Central memory CD8-positive, alpha-beta T cell (primary cell): ENCODE measurements at regions not wholly inside any gene's neighbourhood (a gene's known extent, or its start where the extent isn't known, plus 50 kb on each side); places are given as distances from the start of the nearest gene placed in this dataset.

ENCODE experiments used
- ATAC-seq: fragments of 150-1000 bp; cut with Tn5 transposase; replicated peaks from 2 replicates; pipeline ENCODE4 v1.10.0; 2022; ENCODE audit warnings: mild to moderate bottlenecking, moderate FRiP score, moderate number of reproducible peaks; ENCODE audit not compliant: poor library complexity, severe bottlenecking; ENCODE audit errors: extremely low read depth
- DNase-seq, 2 donors: peaks; one replicate each; pipeline ENCODE4 v3.0.0; 2021; ENCODE audit warnings: low spot score in 2 of 2
- H3K27ac Mint-ChIP-seq: one replicate; pipeline ENCODE4 v1.8.0; 2022; ENCODE audit warnings: low read depth, mild to moderate bottlenecking, moderate library complexity, mixed read lengths
- H3K27me3 Mint-ChIP-seq: one replicate; pipeline ENCODE4 v1.8.0; 2022; ENCODE audit warnings: mixed read lengths
- H3K36me3 Mint-ChIP-seq: one replicate; pipeline ENCODE4 v1.8.0; 2022; ENCODE audit warnings: mild to moderate bottlenecking, moderate library complexity, mixed read lengths; ENCODE audit not compliant: insufficient read depth
- H3K4me1 Mint-ChIP-seq: one replicate; pipeline ENCODE4 v1.8.0; 2022; ENCODE audit warnings: mixed read lengths
- H3K4me3 Mint-ChIP-seq: one replicate; pipeline ENCODE4 v1.8.0; 2022; ENCODE audit warnings: mild to moderate bottlenecking, moderate library complexity, mixed read lengths
- H3K9me3 Mint-ChIP-seq: one replicate; pipeline ENCODE4 v1.8.0; 2022; ENCODE audit warnings: mixed read lengths

DNA sequence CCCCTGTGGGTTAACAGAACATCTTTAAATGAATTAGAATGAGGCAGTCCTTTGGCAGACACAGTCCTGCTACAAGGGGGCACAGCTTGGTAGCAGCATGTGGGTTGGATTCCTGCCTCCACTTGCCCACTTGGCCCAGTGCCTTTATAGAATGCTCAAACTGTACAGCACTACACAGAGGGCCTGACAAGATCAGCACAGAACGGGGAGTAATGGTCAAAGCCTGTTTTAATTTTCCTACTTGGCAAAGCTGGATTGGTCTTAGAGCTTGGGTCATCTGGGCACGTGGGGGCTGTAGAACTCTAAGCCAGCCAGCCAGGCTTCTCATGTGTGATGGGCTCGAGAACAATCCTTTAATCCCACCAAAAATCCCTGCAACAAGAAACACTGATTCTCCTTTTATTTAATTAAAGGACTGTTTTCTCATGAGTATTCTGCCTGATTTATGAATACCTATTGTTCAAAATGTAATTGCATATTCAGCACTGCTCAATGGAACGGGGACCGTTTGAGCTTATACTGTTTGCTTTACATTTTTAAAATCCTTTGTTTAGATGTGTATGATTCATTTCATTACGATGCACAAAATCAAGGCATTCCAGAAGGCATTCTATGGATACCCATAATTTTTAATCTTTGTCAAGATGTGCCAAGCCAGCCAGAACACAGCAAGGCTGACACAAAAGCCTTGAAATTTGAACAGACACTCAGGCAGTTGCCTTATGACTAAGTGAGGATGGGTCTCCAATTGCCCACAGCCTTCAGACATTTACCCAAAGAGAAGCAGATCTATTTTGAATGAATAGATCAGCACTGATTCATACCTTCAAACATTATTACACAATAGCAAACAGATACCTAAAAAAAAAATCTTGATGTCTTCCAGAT lies 249.3 kb upstream of the TGFBR2 start:
- ATAC-seq (no peak), DNase-seq (no peak)
- peaks cover 33% of the 10 kb centered on the region for H3K4me1 Mint-ChIP-seq
- no peak overlapping the region for H3K4me3 Mint-ChIP-seq
- H3K36me3 Mint-ChIP-seq, result peaks cover 6% of the 10 kb centered on the region
- no peaks in the 10 kb centered on the region for H3K27me3 Mint-ChIP-seq
- H3K27ac Mint-ChIP-seq, result no peak overlapping the region
- no peaks in the 10 kb centered on the region for H3K9me3 Mint-ChIP-seq

DNA sequence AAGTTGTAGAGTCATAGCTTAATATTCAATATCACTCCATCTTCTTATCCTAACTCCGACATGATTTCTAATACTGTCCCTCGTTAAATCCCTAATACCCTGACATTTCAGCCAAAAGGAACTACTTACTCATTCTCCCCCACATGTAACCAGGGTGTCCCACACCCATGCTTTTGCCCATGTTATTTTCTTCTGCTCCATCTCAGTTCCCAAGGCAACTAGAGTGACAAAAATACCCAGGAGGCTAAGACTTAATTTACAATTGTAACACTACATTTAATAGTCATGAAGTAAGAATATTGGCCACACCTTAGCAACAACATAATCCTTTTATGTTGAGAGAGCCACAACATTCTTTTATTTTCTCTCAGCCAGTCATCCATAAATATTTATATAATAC lies 248.5 kb upstream of the TGFBR2 start:
- no peak for DNase-seq
- Mint-ChIP-seq H3K4me3 (no peak overlapping the region), H3K27ac (no peak overlapping the region), H3K4me1 (peaks cover 25% of the 10 kb centered on the region), H3K27me3 (no peaks in the 10 kb centered on the region), H3K36me3 (peaks cover 6% of the 10 kb centered on the region), H3K9me3 (no peaks in the 10 kb centered on the region)
- no peak for ATAC-seq

DNA sequence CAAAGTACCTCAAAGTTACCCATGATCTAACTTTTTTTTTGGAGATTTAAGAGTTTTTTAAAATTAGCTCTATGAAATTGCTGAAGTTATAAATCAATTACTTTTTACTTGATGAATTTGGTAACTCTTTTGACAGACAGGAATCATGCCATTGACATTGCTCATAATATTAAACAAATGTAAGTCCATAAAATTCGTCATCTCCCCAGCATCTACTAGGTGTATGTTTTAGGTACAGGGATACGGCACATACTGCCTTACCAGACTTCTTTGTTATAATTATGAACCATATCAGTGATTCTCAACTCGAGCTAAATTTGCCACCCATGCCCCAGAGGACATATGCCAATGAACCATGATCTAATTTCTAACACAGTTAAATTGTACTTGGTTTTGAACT lies 247.5 kb upstream of the TGFBR2 start:
- no peak overlapping the region for H3K4me3 Mint-ChIP-seq
- no peak overlapping the region for H3K27ac Mint-ChIP-seq
- peaks cover 5% of the 10 kb centered on the region for H3K36me3 Mint-ChIP-seq
- no peak for DNase-seq
- no peaks in the 10 kb centered on the region for H3K27me3 Mint-ChIP-seq
- H3K9me3 Mint-ChIP-seq, result no peaks in the 10 kb centered on the region
- no peak for ATAC-seq
- H3K4me1 Mint-ChIP-seq, result peaks cover 18% of the 10 kb centered on the region

DNA sequence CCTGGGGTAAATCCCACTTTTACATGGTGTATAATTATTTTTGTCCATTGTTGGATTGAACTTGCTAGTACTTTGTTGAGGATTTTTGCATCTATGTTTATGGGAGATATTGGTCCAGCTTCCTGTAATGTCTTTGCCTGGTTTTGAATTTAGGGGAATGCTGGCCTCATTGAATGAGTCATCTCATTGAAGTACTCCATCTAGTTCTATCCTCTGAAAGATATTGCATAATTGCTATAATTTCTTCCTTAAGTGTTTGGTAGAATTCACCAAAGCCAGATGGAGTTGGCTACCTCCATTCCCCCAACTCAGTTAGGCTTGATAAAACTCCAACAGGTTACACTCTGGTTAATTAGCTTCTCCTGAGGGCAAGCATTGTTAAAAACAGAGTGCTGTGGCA lies 237.4 kb upstream of the TGFBR2 start:
- ATAC-seq (no peak), DNase-seq (no peak)
- no peak overlapping the region for H3K4me3 Mint-ChIP-seq
- H3K4me1 Mint-ChIP-seq, result no peaks in the 10 kb centered on the region
- H3K27ac Mint-ChIP-seq, result no peak overlapping the region
- H3K9me3 Mint-ChIP-seq, result no peaks in the 10 kb centered on the region
- H3K36me3 Mint-ChIP-seq, result no peaks in the 10 kb centered on the region
- H3K27me3 Mint-ChIP-seq, result peaks cover 17% of the 10 kb centered on the region

DNA sequence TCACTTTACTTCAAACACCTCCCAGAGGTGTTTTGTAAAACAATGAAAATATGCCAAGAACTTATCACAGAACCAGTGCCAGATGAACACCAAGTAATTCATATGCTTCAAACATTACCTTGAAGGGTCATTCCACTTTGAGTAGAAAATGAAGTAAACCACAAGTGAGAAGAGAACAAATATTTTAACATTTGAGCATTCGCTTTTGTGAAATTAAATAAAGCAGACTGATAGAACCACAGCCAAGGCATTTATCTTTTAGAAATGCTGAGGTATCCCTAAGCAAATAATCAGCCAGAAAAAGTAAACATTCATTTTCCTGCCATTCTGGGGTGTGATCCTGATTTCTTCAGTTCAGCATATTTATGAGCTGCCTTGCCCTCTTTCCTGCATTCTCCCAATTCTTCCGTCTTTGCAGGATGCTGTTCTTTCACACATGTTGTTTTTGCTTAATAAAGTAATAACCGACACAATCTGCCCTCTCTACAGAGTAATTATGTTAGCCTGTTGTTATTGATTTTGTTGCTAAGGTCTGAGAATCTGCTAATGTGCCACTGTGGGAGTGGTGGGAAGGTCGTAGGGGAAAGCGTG lies 235.6 kb upstream of the TGFBR2 start:
- no peaks in the 10 kb centered on the region for H3K36me3 Mint-ChIP-seq
- H3K4me3 Mint-ChIP-seq, result no peak overlapping the region
- H3K4me1 Mint-ChIP-seq, result no peaks in the 10 kb centered on the region
- ATAC-seq, result no peak
- H3K27ac Mint-ChIP-seq, result no peak overlapping the region
- H3K9me3 Mint-ChIP-seq, result no peaks in the 10 kb centered on the region
- peaks cover 17% of the 10 kb centered on the region for H3K27me3 Mint-ChIP-seq
- DNase-seq, result no peak

DNA sequence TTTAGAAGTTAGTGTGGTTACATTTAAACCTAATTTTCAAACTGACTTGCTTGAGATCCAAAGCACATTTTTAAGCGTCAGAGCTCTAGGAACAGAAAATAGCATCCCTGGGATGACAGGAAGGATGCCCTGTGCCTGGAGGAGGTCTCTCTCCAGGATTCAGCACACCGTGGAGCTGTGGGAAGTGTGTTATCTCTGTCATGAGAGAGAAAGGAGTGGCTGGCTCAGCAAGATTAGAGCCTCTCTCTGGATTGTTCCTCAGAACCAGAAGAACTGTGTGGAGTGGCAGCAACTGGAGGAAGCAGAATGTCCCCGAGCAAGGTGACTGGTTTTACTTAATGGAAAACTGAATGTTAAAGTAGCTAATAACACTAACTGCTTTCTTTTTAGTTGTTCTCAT lies 233.6 kb upstream of the TGFBR2 start:
- Mint-ChIP-seq H3K4me3 (no peak overlapping the region), H3K4me1 (no peaks in the 10 kb centered on the region), H3K9me3 (no peaks in the 10 kb centered on the region), H3K27me3 (peaks cover 17% of the 10 kb centered on the region), H3K27ac (no peak overlapping the region), H3K36me3 (no peaks in the 10 kb centered on the region)
- ATAC-seq (no peak), DNase-seq (no peak)

DNA sequence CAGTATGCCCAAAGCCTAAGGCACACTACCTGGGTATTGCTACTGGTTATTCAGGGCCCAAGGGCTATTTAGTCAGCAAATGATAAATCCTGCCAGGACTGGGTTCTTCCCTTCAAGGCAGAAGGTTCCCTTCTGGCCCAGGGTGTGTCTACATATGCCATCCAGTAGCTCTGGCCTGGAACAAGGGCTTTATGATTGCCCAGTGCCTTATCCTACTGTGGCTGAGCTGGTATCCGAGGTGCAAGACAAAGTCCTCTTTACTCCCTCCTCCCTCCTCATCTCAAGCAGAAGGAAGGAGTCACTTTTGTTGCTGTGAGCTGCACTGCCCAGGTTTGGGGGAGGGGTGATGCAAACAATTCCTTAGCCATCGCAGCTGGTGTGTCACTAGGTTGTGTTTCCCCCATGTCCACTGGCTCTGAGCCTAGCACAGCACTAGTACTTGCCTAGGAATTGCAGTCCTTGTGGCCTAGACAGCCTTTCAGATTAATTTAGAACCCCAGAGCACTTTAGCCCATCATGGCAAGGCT lies 221.8 kb upstream of the TGFBR2 start:
- H3K36me3 Mint-ChIP-seq, result no peaks in the 10 kb centered on the region
- no peaks in the 10 kb centered on the region for H3K27me3 Mint-ChIP-seq
- H3K4me3 Mint-ChIP-seq, result no peak overlapping the region
- H3K4me1 Mint-ChIP-seq, result no peaks in the 10 kb centered on the region
- ATAC-seq, result no peak
- H3K27ac Mint-ChIP-seq, result no peak overlapping the region
- no peak for DNase-seq
- no peaks in the 10 kb centered on the region for H3K9me3 Mint-ChIP-seq

DNA sequence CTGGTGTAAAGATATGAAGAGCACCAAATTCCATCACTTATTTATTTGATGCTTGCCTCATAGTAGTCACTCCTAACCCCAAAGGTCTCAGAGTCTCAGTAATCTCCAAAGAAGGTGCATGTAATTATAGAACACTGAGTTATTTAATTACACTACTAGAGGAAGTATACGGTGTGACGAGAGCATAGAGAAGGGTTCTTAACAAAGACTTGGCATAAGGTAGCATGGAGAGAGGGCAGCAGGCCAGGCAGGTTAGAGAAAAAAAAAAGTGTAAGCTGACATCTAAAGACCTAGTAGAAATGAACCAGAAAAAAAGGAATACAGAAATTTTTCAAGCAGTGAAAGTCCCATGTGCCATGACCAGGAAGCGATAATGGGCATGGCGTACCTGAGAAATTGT lies 213.3 kb upstream of the TGFBR2 start:
- H3K9me3 Mint-ChIP-seq, result no peaks in the 10 kb centered on the region
- DNase-seq, result no peak
- no peak overlapping the region for H3K4me3 Mint-ChIP-seq
- H3K36me3 Mint-ChIP-seq, result no peaks in the 10 kb centered on the region
- no peaks in the 10 kb centered on the region for H3K4me1 Mint-ChIP-seq
- H3K27me3 Mint-ChIP-seq, result no peaks in the 10 kb centered on the region
- ATAC-seq, result no peak
- H3K27ac Mint-ChIP-seq, result no peak overlapping the region

DNA sequence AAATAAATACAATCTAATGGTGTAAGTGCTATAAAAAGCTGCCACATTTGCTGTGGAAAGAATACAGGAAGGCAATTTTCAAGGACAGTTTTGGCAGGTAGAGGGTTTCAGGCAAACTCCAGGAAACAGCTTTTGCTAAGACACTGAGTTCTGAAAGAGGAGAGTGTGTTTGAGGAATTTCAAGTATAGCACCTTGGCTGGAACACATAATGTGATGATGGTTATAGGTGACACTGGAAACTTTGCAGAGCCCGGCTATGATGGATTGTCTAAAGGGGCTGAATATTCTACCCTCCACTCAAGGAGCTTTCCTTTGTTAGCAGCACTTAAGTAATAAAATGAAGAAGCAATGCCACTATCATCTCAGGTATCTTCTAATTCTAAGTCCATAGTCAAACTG lies 209.4 kb upstream of the TGFBR2 start:
- Mint-ChIP-seq H3K9me3 (no peaks in the 10 kb centered on the region), H3K27me3 (no peaks in the 10 kb centered on the region), H3K4me1 (peaks cover 6% of the 10 kb centered on the region), H3K36me3 (no peaks in the 10 kb centered on the region), H3K4me3 (no peak overlapping the region), H3K27ac (no peak overlapping the region)
- ATAC-seq (no peak), DNase-seq (no peak)

DNA sequence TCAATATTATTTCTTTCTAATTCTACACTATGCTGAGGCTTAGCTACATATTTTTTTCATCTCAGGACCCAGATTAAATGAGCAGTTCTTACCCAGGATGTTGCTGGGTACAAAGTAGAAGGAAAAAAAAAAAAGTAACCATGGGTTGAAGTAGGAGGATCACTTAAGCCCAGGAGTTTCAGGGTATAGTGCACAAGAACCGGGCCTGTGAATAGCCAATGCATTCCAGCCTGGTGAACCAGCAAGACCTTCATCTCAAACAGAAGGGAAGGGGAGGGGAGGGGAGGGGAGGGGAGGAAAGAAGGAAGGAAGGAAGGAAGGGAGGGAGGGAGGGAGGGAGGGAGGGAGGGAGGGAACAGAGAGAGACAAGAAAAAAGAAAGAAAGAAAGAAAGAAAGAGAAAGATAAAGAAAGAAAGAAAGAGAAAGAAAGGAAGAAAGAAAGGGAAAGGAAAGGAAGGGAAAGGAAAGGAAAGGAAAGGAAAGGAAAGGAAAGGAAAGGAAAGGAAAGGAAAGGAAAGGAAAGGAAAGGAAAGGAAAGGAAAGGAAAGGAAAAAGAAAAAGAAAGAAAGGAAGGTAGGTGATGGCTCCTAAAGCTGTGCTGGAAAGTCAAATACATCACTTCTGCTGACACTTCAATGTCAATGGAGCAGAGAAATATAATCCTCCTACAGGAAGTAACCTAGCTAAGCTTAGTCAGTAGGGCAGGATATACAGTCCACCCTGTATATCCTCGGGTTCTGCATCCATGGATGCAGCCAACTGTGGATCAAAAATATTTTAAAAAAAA lies 206.8 kb upstream of the TGFBR2 start:
- H3K27me3 Mint-ChIP-seq, result no peaks in the 10 kb centered on the region
- no peaks in the 10 kb centered on the region for H3K9me3 Mint-ChIP-seq
- no peak overlapping the region for H3K27ac Mint-ChIP-seq
- no peak overlapping the region for H3K4me3 Mint-ChIP-seq
- ATAC-seq (no peak), DNase-seq (no peak)
- H3K36me3 Mint-ChIP-seq, result no peaks in the 10 kb centered on the region
- H3K4me1 Mint-ChIP-seq, result peaks cover 6% of the 10 kb centered on the region

DNA sequence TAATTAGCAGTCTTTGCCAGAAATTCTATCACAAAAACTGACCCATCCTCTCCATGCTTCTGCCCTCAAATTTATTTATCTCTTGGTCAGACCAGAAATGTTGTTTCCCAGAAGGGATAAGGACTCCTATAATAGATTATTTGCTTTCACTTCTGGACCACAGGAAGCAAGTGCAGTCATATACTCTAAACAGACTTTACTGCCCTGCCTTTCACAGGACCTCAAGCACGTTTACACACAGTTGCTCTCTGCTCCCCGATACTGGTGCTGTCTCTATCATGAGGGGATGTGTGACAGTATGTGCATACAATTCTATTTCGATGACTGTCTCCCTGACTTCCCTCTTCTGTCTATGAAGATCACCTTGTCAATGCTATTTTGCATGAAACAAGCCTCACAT lies 205.5 kb upstream of the TGFBR2 start:
- no peak overlapping the region for H3K4me3 Mint-ChIP-seq
- no peak for ATAC-seq
- DNase-seq, result no peak
- no peaks in the 10 kb centered on the region for H3K9me3 Mint-ChIP-seq
- H3K27ac Mint-ChIP-seq, result no peak overlapping the region
- no peaks in the 10 kb centered on the region for H3K36me3 Mint-ChIP-seq
- H3K4me1 Mint-ChIP-seq, result peaks cover 6% of the 10 kb centered on the region
- no peaks in the 10 kb centered on the region for H3K27me3 Mint-ChIP-seq

DNA sequence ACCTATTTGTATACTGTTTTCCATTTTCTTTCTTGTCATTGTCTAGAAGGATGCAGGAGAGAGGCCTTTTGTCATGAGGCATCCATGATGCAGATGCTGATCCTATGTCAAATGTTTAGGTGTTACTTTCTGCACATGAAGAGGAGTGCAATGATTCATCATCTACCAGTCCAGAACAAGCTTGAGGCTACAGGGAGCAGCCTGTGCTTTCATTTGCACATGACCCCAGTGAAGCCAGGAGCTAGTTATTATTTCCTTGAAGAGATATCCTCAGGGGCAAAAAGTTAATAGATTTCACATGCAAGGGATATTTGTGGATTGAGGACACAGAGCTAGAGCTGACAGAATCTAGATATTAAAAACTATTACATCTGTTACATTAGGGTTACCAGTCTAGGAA lies 204.4 kb upstream of the TGFBR2 start:
- no peaks in the 10 kb centered on the region for H3K27me3 Mint-ChIP-seq
- no peak overlapping the region for H3K27ac Mint-ChIP-seq
- H3K4me1 Mint-ChIP-seq, result peaks cover 6% of the 10 kb centered on the region
- H3K4me3 Mint-ChIP-seq, result no peak overlapping the region
- no peaks in the 10 kb centered on the region for H3K36me3 Mint-ChIP-seq
- no peaks in the 10 kb centered on the region for H3K9me3 Mint-ChIP-seq
- ATAC-seq, result no peak
- no peak for DNase-seq
